NCI-H1436 treated with DMSO at 0.1 percent for 48 hours (cell line): ENCODE measurements at regions not wholly inside any gene's neighbourhood (a gene's known extent, or its start where the extent isn't known, plus 50 kb on each side); places are given as distances from the start of the nearest gene placed in this dataset.

ENCODE experiments used
- DNase-seq: peaks from one replicate; lab custom pipeline; 2025; lab: John Stamatoyannopoulos, UW

DNA sequence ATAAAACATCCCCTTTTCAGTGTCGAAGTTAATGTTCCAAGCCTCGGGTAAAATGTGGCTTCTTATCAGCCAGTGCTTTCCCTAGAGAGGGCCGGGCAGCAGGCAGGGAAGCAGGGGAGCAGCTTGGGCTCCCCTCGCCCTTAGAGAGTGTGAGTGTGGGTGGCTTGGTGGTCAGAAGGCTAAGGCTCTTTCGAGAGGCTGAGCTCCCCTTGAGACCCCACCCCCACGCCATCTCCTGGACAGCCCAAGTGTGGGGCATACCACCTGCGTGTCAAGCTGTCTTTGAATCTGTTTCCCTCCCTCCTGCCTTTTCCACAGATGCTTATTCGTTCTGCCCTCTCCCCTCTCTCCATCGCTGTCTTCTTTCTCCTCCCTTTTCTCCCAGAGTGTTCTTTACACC, 95.1 kb upstream of the FOXP4 start:
- no peak for DNase-seq

GRCh38 chr6:41451515-41452163, 94.5 kb upstream of the FOXP4 start:
- DNase-seq = no peak

DNA sequence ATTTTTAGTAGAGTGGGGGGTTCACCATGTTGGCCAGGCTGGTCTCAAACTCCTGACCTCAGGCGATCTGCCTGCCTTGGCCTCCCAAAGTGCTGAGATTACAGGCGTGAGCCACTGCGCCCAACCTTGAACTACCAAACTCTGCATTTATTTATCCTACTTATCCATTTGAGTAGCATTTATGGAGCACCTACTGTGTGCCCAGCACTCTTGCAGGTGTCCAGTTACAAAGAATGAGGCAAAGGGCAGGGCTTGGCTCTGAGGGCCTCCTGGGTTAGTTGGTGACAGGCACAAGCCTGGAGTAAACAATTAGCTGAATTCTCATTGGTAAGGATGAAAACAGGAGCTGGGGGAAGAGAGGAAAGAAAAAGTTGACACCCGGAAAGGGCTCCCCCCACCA, 93.4 kb upstream of the FOXP4 start:
- no peak for DNase-seq

- DNase-seq = no peak
Measured at GRCh38 chr6:41453244-41453643, 92.9 kb upstream of the FOXP4 start.

DNA sequence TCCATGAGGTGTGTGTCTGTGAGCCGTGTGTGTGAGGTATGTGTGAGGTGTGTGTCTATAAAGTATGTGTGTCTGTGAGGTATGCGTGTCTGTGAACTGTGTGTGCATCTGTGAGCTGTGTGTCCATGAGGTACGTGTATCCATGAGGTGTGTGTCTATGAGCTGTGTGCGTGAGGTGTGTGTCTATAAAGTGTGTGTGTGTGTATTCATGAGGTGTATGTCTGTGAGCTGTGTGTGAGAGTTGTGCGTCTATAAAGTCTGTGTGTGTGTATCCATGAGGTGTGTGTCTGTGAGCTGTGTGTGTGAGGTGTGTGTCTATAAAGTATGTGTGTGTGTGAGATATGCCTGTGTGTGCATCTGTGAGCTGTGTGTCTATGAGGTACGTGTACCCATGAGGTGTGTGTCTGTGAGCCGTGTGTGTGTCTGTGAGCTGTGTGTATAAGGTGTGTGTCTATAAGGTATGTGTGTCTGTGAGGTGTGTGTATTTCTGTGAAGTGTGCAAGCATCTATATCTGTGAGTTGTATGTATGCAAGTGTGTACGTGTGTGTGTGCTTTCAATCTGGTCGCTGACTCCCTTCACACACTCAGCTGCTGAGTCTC, 91.9 kb upstream of the FOXP4 start:
- DNase-seq = no peak

DNA sequence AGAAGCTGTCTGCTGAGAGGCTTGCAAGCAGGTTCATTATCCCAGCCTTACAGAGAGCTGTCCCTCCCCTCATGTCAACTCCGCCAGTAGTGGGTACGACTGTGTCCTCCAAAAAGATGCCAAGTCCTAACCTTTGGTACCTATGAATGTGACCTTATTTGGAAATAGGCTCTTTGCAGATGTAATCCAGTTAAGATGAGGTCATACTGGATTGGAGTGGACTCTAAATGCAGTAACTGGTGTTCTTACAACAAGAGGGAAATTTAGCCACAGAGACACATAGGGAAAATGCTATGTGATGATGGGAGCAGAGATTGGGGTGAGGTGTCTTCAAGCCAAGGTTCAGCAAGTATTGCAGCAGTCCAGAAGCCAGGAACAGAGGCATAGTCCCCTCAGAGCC, 90.8 kb upstream of the FOXP4 start:
- DNase-seq = no peak

DNA sequence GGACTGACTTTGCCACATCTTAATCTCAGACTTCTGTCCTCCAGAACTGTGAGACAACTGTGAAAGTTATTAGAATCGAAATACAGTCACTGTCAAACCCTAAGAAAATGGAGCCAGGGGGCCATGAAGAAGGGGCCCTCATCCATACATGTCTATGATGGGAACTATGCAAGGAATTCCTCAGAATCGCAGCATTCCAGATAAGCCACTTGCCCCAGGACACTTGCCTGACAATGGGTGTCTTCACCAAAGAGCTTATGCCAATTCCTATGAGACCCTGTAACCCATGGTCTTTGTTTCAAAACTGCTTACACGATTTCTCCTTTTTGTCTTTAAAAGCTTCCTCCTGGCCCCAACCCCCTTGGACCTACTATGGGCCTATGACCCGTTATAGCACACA, 90.4 kb upstream of the FOXP4 start:
- no peak for DNase-seq

DNA sequence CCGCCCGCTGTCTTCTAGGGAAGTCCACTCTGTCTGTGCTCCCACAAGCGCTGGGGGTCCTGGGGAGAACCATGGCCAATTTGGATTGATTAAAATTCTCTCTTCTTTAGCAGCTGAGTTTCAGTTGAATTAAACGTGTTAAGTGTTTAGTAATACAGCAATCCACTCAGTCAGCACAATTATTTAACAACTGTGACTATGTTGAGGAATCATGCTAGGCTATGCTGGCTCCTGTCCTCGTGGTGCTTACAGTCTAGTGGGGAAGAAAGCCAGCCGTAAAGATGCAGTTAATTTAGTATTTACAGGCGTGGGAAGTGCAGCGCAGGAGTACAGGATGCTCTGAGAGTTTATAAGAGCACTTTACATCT, 88.9 kb upstream of the FOXP4 start:
- DNase-seq = no peak

DNA sequence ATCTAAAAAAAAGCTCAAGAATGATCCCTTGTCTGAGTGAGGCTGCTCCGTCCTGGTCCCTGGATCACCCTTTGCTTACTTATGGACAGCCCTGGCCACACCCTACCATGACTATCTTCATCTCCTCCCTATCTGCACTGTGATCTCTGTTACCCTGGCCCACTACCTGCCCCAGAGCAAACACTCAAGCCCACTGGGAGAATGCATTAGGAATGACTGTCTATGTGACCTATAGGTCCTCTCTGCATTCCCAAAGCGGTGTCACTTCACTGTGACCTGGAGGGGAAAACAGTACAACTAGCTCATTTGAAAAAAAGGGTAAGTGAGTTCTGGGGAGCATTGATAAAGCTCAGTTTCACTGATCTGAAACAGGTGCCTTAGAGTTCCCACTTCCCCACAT, 86.4 kb upstream of the FOXP4 start:
- no peak for DNase-seq

DNA sequence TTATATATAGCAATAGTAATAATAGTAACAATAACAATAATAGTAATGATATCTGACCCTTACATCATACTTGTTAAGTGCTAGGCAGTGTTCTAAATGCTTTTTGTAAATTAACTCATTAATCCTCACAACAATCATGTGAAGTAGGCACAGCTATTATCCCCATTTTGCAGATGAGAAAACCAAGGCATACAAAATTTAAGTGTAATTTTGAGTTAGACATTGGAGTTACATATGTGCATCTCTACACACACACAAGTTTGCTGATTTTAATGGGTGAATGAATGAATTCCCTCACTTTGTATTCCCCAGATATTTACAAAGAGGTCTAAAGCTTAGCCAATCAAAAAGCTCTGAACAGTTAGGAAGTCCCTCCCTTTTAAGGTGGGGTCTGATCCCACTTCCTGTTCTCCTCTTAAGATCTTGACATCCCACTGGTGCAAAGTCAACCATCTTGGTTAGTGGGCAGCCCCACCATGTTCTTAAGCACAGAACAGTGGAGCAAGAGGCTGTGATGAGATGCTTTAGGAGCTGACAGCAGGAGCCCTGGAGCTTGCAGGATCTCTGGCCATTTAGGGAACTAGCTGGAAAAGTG, 85.3 kb upstream of the FOXP4 start:
- no peak for DNase-seq

- DNase-seq = no peak
Measured at GRCh38 chr6:41462033-41462432, 84.1 kb upstream of the FOXP4 start.

DNA sequence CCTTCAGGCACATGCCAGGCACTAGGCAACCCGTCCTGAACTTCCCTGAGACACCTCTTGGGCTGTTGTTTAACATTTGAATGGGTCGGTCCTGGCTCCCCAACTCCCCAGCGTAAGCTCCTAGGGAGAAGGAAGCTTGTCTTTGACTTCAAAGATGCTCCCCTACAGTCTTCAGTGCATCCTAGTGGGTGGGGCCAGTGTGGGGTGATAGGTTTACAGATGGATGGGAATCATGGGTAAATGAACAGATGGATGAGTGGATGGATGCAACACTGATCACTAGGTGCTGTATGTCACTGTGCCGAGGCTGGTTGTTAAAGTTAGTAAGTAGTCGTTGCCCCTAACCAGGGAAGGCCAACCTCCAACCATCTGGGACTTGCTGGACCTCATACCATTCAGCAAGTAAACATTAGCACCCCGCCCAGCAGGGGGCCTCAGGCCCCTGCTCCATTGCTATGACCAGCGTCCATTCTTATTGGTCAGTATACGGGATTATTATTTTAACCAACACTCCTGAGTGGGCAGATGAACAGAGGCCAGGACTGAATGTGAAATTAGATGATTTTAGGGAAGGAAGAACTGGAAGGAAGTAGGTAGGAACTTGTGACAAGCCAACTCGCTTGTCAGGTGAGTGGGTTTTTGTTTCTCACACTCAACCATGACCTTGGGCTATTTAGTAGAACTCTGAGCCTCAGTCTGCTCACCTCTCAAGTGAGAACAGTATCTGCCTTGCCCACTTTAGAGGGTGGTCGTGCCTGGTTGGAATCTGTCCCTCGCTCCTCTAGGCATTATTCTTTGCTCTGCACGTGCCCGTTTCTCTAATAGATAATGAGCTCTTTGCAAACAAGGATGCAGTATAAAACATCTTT, 82.9 kb upstream of the FOXP4 start:
- DNase-seq = no peak

DNA sequence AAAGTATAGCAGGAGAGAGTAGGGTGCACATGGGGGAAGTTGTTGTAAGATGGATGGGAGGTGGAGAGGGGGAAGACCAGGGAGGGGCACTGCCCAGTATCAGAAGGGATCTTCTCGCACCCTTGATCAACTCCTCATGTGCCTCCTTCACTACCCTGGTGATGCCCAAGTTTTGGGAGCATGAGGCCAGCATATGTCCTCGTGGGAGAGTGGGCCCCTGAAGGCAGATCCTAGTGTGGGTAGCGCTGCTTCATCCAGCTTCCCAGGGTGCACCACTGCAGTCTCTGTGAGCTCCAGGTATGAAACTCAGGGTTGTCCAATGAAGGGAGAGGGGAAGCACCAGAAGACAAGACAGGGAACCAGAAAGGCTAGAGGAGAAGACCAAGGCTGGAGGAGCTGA, 82.2 kb upstream of the FOXP4 start:
- DNase-seq = no peak

GRCh38 chr6:41464481-41464880, 81.7 kb upstream of the FOXP4 start:
- DNase-seq = no peak

DNA sequence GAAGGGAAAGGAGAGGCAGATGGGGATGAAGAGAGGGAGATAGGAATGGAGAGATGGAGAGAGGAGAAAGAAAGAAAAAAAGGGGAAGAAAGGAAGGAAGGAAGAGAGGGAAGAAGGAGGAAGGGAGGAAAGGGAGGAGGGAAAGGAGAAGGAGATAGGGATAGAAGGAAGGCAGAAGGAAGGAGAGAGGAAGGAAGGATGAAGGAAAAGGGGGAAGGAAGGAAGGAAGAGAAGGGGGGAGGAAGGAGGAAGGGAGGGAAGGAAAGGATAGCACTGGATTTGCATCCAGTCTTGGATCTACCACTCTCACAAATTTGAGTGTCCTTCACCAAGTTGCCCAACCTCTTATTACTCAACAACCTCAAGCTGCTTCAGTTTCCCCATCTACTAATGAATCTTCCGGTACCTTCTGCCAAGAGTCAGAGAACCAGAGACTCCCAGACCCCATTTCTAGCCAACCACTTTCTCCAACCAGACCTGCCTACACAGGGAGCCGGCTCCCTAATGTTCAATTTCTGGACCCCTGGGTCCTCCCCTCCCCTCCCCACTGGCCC, 79.7 kb upstream of the FOXP4 start:
- DNase-seq = no peak

DNA sequence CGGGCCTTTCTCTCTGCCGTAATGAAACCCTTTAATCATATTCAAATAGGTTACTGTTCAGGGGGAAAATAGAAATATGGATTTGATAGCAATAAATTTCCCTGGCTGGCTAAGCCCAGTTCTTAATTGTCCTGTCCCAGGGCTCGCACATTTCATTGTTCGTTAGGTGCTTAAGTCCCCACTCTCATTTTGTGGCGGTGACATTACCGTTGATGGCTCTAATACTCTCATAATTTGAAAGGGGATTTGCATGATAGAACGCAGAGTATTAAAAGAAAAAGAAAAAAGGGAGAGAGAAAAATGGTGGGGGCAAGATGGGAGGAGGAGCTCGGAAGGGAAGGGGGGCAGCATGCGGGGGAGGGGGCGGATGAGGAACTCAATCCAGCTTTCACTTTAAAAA, 79.1 kb upstream of the FOXP4 start:
- no peak for DNase-seq

DNA sequence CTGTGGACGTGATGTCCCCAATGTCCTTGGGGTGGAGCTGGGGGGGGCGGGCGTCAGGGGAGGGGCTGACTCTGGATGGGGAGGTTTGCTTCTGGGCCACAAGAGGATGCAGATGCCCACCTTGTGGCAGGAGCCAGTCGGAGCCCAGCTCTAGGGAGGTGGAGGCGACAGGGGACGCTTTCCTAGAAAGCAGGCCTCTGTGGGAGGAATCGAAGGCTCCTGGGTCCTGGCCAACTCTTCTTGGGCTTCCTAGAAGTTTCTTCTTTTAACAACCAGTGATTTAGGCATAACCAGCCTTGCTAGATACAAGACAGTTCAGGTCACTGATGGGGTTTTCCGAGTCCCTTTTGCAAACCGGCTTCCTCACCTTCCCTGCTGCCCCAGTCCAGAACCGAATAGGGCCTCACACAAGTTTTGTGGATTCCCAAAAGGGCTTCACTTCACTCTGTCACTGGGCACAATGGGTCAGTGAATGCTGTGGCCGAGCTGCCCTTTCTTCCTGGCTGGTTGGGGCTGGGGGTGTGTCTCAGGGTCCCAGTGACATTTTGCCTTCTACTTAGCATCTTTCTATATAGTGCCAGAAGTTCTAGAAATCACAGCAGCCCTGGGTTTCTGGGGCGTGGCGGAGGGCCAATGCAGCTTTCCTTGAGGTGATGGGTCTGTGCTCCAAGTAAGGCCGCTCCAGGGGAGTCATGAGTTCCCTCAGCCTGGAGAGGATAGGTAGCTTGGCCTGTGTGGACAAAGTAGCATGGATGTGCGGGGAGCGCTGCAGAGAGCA, 78.4 kb upstream of the FOXP4 start:
- DNase-seq = no peak

GRCh38 chr6:41469156-41470028, 76.8 kb upstream of the FOXP4 start:
- DNase-seq = no peak

- no peak for DNase-seq
Measured at GRCh38 chr6:41470029-41470330, 76.2 kb upstream of the FOXP4 start.

DNA sequence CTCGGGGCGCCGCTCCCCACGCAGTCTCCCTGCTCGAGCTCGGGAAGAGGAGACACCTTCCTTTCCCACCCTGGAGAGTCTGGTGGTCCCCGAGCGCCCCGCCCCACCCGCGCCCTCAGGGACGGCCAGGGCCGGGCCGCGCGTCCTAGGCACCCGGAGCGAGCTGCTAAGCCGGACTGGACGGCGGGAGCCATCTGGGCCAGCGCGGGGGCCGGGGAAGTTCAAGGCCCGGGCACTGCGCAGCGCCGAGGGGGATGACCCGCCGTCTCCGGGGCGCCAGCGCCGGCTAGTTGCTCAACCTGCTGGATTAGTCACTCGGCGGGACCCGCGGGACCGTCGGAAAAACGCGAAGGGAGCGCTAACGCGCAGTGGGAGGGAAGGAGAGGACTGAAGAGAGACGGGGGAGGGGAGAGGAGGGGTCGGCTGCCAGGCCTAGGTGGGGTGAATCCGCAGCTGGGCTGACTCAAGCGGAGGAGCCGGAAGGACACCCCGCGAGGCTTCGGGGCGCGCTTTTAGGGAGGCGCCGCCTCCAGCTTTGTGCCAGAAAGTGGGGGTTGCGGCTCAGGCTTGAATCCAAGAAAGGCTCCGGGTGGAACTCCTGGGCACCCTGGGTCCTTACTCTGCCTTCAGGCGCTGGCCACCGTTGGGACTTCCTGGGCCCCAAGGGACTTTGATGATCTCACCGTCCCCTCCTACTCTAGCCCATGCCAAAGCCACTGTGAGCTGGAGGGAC, 75.7 kb upstream of the FOXP4 start:
- DNase-seq = no peak
